ENCODE measurements at regions not wholly inside any gene's neighbourhood (a gene's known extent, or its start where the extent isn't known, plus 50 kb on each side); places are given as distances from the start of the nearest gene placed in this dataset.
"Not testable (repeated sequence)": the region's sequence is repeated elsewhere in the genome, so short reads cannot be mapped to it uniquely, and the experiment has no call there.

DNA sequence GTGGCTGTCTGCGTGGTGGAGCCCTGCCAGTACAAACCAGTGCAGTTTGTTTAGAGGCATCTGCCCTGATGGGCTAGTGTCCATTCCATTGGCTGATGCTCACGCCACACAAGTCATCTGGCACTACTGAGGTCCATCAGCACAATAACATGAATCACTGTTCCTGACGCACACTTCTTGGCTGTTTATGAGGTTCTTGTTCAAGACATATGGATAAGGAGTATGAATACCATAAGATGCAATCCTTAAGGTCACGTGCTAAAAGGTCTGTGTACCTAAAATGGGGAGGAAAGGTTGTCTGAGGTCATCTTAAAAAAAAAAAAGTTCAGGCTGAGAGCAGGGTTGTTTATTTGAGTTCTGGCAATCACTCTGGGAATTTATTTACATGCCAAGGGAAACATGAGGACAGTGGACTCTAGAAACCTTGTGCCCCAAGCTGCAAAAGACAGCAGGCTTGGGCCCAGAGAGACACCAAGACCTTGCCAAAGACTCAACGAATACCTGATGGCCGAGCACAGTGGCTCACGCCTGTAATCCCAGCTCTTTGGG is 54.1 kb upstream of the SHLD1 start:
- Mint-ChIP-seq H3K27me3 (ENCODE audit: low read depth) (no peaks in the 10 kb centered on the region), H3K36me3 (ENCODE audit: low read depth) (no peaks in the 10 kb centered on the region), H3K27ac (no peak overlapping the region), H3K4me1 (ENCODE audit: low read depth) (no peaks in the 10 kb centered on the region), H3K4me3 (ENCODE audit: low read depth) (no peak overlapping the region), H3K9me3 (no peaks in the 10 kb centered on the region)
- intact Hi-C loops (cut with micrococcal nuclease) = no loop called here
- no peak for DNase-seq (ENCODE audit: low spot score)

DNA sequence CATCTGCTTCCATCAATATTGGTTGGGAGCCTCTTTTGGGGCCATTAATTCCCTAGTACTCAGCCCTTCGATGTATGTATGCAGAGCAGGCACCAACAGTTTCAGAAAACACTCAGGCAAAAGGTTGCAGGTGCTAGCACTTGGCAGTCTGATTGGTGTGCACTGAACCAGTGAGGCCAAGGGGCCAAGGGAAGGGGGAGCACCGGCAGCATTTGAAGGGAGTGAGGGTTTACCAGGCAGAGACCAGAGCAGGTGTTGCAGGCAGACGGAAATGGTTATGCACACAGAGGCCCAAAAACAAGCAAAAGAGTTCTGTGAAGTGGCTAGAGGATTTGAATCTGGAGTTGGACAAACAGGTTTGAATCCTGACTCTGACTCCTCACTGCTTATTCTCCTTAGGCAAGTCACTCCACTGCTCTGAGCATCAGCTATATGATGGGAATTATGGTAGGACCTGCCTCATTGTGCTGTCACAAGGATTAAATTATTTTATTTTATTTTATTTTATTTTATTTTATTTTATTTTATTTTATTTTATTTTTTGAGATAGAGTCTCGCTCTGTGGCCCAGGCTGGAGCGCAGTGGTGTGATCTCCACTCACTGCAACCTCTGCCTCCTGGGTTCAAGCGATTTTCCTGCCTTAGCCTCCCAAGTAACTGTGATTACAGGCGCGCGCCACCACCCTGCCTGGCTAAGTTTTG is 58.1 kb upstream of the SHLD1 start:
- Mint-ChIP-seq H3K27me3 (ENCODE audit: low read depth) (no peaks in the 10 kb centered on the region), H3K4me1 (ENCODE audit: low read depth) (no peaks in the 10 kb centered on the region), H3K9me3 (no peaks in the 10 kb centered on the region), H3K36me3 (ENCODE audit: low read depth) (no peaks in the 10 kb centered on the region), H3K4me3 (ENCODE audit: low read depth) (no peak overlapping the region), H3K27ac (no peak overlapping the region)
- DNase-seq (ENCODE audit: low spot score) = no peak
- intact Hi-C loops (cut with micrococcal nuclease) = no loop called here

DNA sequence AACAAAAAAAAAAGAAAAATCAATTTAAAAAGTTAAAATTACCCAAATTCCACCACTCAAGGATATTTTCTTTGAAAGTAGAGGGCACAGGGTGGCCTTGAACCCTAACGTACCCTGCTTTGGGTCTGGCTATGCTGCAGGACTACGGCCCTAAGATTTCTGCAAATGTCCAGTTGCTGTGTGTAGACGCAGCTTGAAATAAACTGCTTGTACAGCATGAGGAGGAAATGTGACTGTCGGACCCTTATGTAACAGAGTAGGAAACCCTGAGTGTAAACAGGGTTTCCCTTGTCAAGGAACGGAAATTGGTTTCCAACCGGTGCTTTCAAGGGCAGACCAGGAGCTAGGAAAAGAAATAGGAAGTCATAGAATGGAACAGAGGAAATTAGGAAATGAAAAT is 60.7 kb upstream of the SHLD1 start:
- Mint-ChIP-seq H3K4me1 (ENCODE audit: low read depth) (no peaks in the 10 kb centered on the region), H3K27me3 (ENCODE audit: low read depth) (no peaks in the 10 kb centered on the region), H3K9me3 (no peaks in the 10 kb centered on the region), H3K36me3 (ENCODE audit: low read depth) (no peaks in the 10 kb centered on the region), H3K27ac (no peak overlapping the region), H3K4me3 (ENCODE audit: low read depth) (no peak overlapping the region)
- intact Hi-C loops (cut with micrococcal nuclease) = no loop called here
- DNase-seq (ENCODE audit: low spot score) = no peak

GRCh38 chr20:5688431-5688972 is 61.7 kb upstream of the SHLD1 start:
- no peak overlapping the region for H3K27ac Mint-ChIP-seq
- H3K27me3 Mint-ChIP-seq (ENCODE audit: low read depth) = no peaks in the 10 kb centered on the region
- no peak for DNase-seq (ENCODE audit: low spot score)

GRCh38 chr20:5687884-5688283 is 62.3 kb upstream of the SHLD1 start:
- Mint-ChIP-seq H3K9me3 (no peaks in the 10 kb centered on the region), H3K4me3 (ENCODE audit: low read depth) (no peak overlapping the region), H3K4me1 (ENCODE audit: low read depth) (no peaks in the 10 kb centered on the region), H3K27me3 (ENCODE audit: low read depth) (no peaks in the 10 kb centered on the region), H3K36me3 (ENCODE audit: low read depth) (no peaks in the 10 kb centered on the region), H3K27ac (no peak overlapping the region)
- DNase-seq (ENCODE audit: low spot score) = no peak
- intact Hi-C loops (cut with micrococcal nuclease) = no loop called here

More at GRCh38 chr20:5688431-5688972, 61.7 kb upstream of the SHLD1 start:
- Mint-ChIP-seq H3K9me3 (no peaks in the 10 kb centered on the region), H3K4me3 (ENCODE audit: low read depth) (no peak overlapping the region), H3K36me3 (ENCODE audit: low read depth) (no peaks in the 10 kb centered on the region), H3K4me1 (ENCODE audit: low read depth) (no peaks in the 10 kb centered on the region)
- intact Hi-C loops (cut with micrococcal nuclease) = no loop called here

GRCh38 chr20:5686384-5687105 is 63.7 kb upstream of the SHLD1 start:
- intact Hi-C loops (cut with micrococcal nuclease) = no loop called here
- Mint-ChIP-seq H3K4me3 (ENCODE audit: low read depth) (no peak overlapping the region), H3K4me1 (ENCODE audit: low read depth) (no peaks in the 10 kb centered on the region), H3K36me3 (ENCODE audit: low read depth) (no peaks in the 10 kb centered on the region), H3K9me3 (no peaks in the 10 kb centered on the region), H3K27me3 (ENCODE audit: low read depth) (no peaks in the 10 kb centered on the region), H3K27ac (no peak overlapping the region)
- DNase-seq (ENCODE audit: low spot score) = no peak

- H3K4me1 Mint-ChIP-seq (ENCODE audit: low read depth); H3K27me3 Mint-ChIP-seq (ENCODE audit: low read depth); H3K27ac Mint-ChIP-seq; DNase-seq (ENCODE audit: low spot score); H3K9me3 Mint-ChIP-seq; H3K36me3 Mint-ChIP-seq (ENCODE audit: low read depth); intact Hi-C loops (cut with micrococcal nuclease); H3K4me3 Mint-ChIP-seq (ENCODE audit: low read depth): not testable (repeated sequence)
Observed at GRCh38 chr20:5682556-5682955, 67.6 kb upstream of the SHLD1 start.

- intact Hi-C loops (cut with micrococcal nuclease) = no loop called here
- Mint-ChIP-seq H3K36me3 (ENCODE audit: low read depth) (no peaks in the 10 kb centered on the region), H3K4me1 (ENCODE audit: low read depth) (no peaks in the 10 kb centered on the region)
Observed at GRCh38 chr20:5680192-5680591, 69.4 kb upstream of the GPCPD1 start.

GRCh38 chr20:5678777-5679176 is 68.0 kb upstream of the GPCPD1 start:
- intact Hi-C loops (cut with micrococcal nuclease) = no loop called here
- Mint-ChIP-seq H3K4me1 (ENCODE audit: low read depth) (peaks cover 8% of the 10 kb centered on the region), H3K27ac (no peak overlapping the region), H3K36me3 (ENCODE audit: low read depth) (no peaks in the 10 kb centered on the region), H3K4me3 (ENCODE audit: low read depth) (no peak overlapping the region), H3K9me3 (no peaks in the 10 kb centered on the region), H3K27me3 (ENCODE audit: low read depth) (no peaks in the 10 kb centered on the region)
- no peak for DNase-seq (ENCODE audit: low spot score)

More at GRCh38 chr20:5680192-5680591, 69.4 kb upstream of the GPCPD1 start:
- no peak for DNase-seq (ENCODE audit: low spot score)
- Mint-ChIP-seq H3K27ac (no peak overlapping the region), H3K4me3 (ENCODE audit: low read depth) (no peak overlapping the region), H3K9me3 (no peaks in the 10 kb centered on the region), H3K27me3 (ENCODE audit: low read depth) (no peaks in the 10 kb centered on the region)

DNA sequence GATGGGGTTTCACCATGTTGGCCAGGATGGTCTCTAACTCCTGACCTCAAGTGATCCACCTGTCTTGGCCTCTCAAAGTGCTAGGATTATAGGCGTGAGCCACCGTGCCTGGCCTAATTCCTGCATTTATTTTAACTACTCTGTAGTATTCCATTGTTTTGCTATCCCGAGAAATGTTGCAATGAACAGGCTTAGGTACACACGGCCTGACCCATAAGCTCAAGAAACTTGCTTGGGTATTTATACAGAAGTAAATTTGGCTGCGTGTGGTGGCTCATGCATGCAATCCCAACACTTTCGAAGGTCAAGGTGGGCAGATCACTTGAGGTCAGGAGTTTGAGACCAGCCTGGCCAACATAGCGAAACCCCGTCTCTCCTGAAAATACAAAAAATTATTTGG is 67.1 kb upstream of the GPCPD1 start:
- H3K9me3 Mint-ChIP-seq; intact Hi-C loops (cut with micrococcal nuclease); H3K4me3 Mint-ChIP-seq (ENCODE audit: low read depth); H3K27ac Mint-ChIP-seq; H3K36me3 Mint-ChIP-seq (ENCODE audit: low read depth); H3K27me3 Mint-ChIP-seq (ENCODE audit: low read depth); DNase-seq (ENCODE audit: low spot score): not testable (repeated sequence)
- H3K4me1 Mint-ChIP-seq (ENCODE audit: low read depth) = peaks cover 11% of the 10 kb centered on the region

GRCh38 chr20:5677389-5677788 is 66.6 kb upstream of the GPCPD1 start:
- Mint-ChIP-seq H3K9me3 (no peaks in the 10 kb centered on the region), H3K4me1 (ENCODE audit: low read depth) (peaks cover 11% of the 10 kb centered on the region)

DNA sequence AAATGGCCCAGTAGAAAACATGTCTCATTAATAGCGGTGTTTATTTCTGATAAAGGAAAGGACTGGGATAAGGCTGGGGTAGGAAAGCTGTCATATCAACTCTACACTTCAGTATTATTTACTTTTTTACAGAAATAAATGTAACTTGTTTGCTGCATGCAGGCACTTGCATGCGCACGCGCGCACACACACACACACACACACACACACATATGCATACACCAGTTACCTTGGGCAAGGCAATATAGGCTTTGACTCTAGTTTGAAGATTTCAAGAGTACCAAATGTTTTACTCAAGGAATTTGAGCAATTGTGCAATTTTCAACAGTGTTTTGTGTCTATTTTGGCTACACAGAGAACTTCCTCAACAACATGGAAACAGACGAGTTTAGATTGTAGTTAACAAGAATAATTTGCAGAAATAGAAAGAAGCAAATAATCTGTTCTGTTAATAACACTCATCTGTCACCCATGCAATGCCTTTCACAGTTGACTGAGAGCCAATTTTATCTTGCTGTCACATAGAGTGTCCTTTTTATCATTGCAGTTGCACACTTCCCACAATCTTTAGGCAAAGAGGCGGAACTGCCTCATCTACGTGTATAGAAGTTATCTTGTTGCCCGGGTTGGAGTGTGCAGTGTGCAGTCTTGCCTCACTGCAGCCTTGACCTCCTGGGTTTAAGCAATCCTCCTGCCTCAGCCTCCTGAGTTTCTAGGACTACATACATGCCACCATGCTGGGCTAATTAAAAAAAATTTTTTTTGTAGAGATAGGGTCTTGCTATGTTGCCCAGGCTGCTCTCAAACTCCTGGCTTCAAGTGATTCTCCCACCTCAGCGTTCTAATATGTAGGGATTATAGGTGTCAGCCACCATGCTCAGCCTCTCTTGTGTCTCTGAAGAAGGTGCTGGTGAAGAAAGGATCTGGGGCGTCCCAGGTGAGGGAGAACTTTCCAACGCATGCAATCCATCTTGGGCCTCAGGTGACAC is 64.6 kb upstream of the GPCPD1 start:
- H3K4me3 Mint-ChIP-seq (ENCODE audit: low read depth) = no peak overlapping the region
- no peak for DNase-seq (ENCODE audit: low spot score)
- intact Hi-C loops (cut with micrococcal nuclease) = loop anchor here (2.0 kb wide), 1 partner anchor 75 kb away; the partner anchor contains the start of gene SHLD1
- H3K27me3 Mint-ChIP-seq (ENCODE audit: low read depth) = no peaks in the 10 kb centered on the region
- H3K27ac Mint-ChIP-seq = no peak overlapping the region
- H3K9me3 Mint-ChIP-seq = no peaks in the 10 kb centered on the region
- H3K4me1 Mint-ChIP-seq (ENCODE audit: low read depth) = peaks cover 11% of the 10 kb centered on the region
- no peaks in the 10 kb centered on the region for H3K36me3 Mint-ChIP-seq (ENCODE audit: low read depth)

More at GRCh38 chr20:5677389-5677788, 66.6 kb upstream of the GPCPD1 start:
- DNase-seq (ENCODE audit: low spot score) = no peak
- intact Hi-C loops (cut with micrococcal nuclease) = no loop called here
- Mint-ChIP-seq H3K27ac (no peak overlapping the region), H3K27me3 (ENCODE audit: low read depth) (no peaks in the 10 kb centered on the region), H3K36me3 (ENCODE audit: low read depth) (no peaks in the 10 kb centered on the region), H3K4me3 (ENCODE audit: low read depth) (no peak overlapping the region)

All from activated T-helper 2 cell treated with anti-CD3 and anti-CD28 coated beads, Interferon-gamma antibody, Interleukin-2, Interleukin-4, amounts not matched to agents 10 μg/mL and 5 μg/mL and 100 μg/mL, durations not matched to agents 14 hours and 24 hours and 36 hours (primary cell).